ENCODE measurements at regions not wholly inside any gene's neighbourhood (a gene's known extent, or its start where the extent isn't known, plus 50 kb on each side); places are given as distances from the start of the nearest gene placed in this dataset.

- no peak for DNase-seq
These were observed 338.6 kb upstream of the SEMA3A start for GRCh38 chr7:84533182-84533581.

GRCh38 chr7:84532196-84532595 lies 337.6 kb upstream of the SEMA3A start:
- DNase-seq = no peak

GRCh38 chr7:84529480-84530205 lies 335.1 kb upstream of the SEMA3A start:
- no peak for DNase-seq

GRCh38 chr7:84528756-84529479 lies 334.3 kb upstream of the SEMA3A start:
- no peak for DNase-seq

- DNase-seq = no peak
These were observed 330.4 kb upstream of the SEMA3A start for GRCh38 chr7:84524714-84525694.

- no peak for DNase-seq
These were observed 318.5 kb upstream of the SEMA3A start for GRCh38 chr7:84513061-84513460.

- no peak for DNase-seq
These were observed 317.5 kb upstream of the SEMA3A start for GRCh38 chr7:84512055-84512454.

GRCh38 chr7:84510505-84510904 lies 315.9 kb upstream of the SEMA3A start:
- no peak for DNase-seq

GRCh38 chr7:84509522-84509921 lies 314.9 kb upstream of the SEMA3A start:
- no peak for DNase-seq

- no peak for DNase-seq
These were observed 314.0 kb upstream of the SEMA3A start for GRCh38 chr7:84508606-84509005.

- DNase-seq = no peak
These were observed 312.9 kb upstream of the SEMA3A start for GRCh38 chr7:84507529-84507928.

GRCh38 chr7:84506151-84506550 lies 311.6 kb upstream of the SEMA3A start:
- DNase-seq = no peak

GRCh38 chr7:84502239-84502638 lies 307.6 kb upstream of the SEMA3A start:
- no peak for DNase-seq

GRCh38 chr7:84497873-84498272 lies 303.3 kb upstream of the SEMA3A start:
- no peak for DNase-seq

GRCh38 chr7:84495128-84495527 lies 300.5 kb upstream of the SEMA3A start:
- DNase-seq = no peak

- DNase-seq = no peak
These were observed 297.8 kb upstream of the SEMA3A start for GRCh38 chr7:84492098-84493034.

GRCh38 chr7:84490661-84491060 lies 296.1 kb upstream of the SEMA3A start:
- DNase-seq = no peak

GRCh38 chr7:84484502-84485079 lies 290.0 kb upstream of the SEMA3A start:
- no peak for DNase-seq

- DNase-seq = no peak
These were observed 287.9 kb upstream of the SEMA3A start for GRCh38 chr7:84482476-84482875.

GRCh38 chr7:84479059-84479458 lies 284.5 kb upstream of the SEMA3A start:
- DNase-seq = no peak

- DNase-seq = no peak
These were observed 283.3 kb upstream of the SEMA3A start for GRCh38 chr7:84477786-84478478.

All from stimulated activated CD4-positive, alpha-beta T cell treated with anti-CD3 and anti-CD28 coated beads, Interleukin-2, amount 100 ng/mL, for 48 hours (primary cell).